HepG2 (cell line): ENCODE measurements at regions not wholly inside any gene's neighbourhood (a gene's known extent, or its start where the extent isn't known, plus 50 kb on each side); places are given as distances from the start of the nearest gene placed in this dataset.

Experiments
- ATAC-seq: fragments of 200-7000 bp; cut with Tn5 transposase; 3 replicates; pipeline ENCODE4 v1.9.1; 2020; ENCODE audit warnings: mild to moderate bottlenecking, moderate library complexity
- BruUV-seq: library from RNA; stranded (reverse); fragments of 400-500 nt; replicated peaks from 2 replicates; lab custom pipeline; 2021; lab: Mats Ljungman, UMichigan
- CTCF ChIA-PET: fragments of 300-600 bp; formaldehyde crosslinking; extraction: SDS; loops from one replicate; lab custom pipeline; 2021; ENCODE audit warnings: low total read pairs, inconsistent platforms, low intra/inter-chr PET ratio; lab: Yijun Ruan, JAX
- POLR2A ChIA-PET: fragments of 350-600 bp; sonication (Branson Sonifier 250); formaldehyde crosslinking; loops from one replicate; lab custom pipeline; 2020; ENCODE audit warnings: antibody characterized with exemption, inconsistent platforms; lab: Yijun Ruan, JAX
- DNase-seq: peaks from one replicate; pipeline ENCODE4 v3.0.0-alpha.2; 2015; ENCODE audit warnings: low spot score
- FAIRE-seq: peaks from 3 replicates; lab custom pipeline; 2011; peaks lifted over from hg19 to GRCh38; lab: Jason Lieb, UNC
- H2AFZ ChIP-seq: one replicate; pipeline ENCODE4 v1.6.1; 2011; ENCODE audit warnings: low read length, inconsistent platforms
- H3K27ac ChIP-seq: fragments of 300-600 bp; 3 replicates; pipeline ENCODE4 v1.8.0; 2011; ENCODE audit warnings: mixed run types, mild to moderate bottlenecking, mixed read lengths, low read length, inconsistent platforms; ENCODE audit not compliant: insufficient read depth; ENCODE audit errors: extremely low read length
- H3K27me3 ChIP-seq, 2 experiments: fragments of 200-600 bp in 1 of 2; 2 replicates in 1 of 2; 3 replicates in 1 of 2; pipeline versions ENCODE4 v1.6.0 to v1.8.0; 2011; ENCODE audit warnings: low read length in 2 of 2, mild to moderate bottlenecking in 2 of 2, moderate library complexity in 2 of 2, inconsistent platforms in 1 of 2; ENCODE audit not compliant: insufficient read depth in 2 of 2, control insufficient read depth in 1 of 2
- H3K36me3 ChIP-seq, 2 experiments: fragments of 200-600 bp in 1 of 2; replicated peaks in 1 of 2; 2 replicates in 1 of 2; 3 replicates in 1 of 2; pipeline versions ENCODE4 v1.5.1 to v1.8.0; 2011; ENCODE audit warnings: low read length in 2 of 2, inconsistent platforms in 1 of 2; ENCODE audit not compliant: insufficient read depth in 2 of 2, control insufficient read depth in 1 of 2
- H3K4me1 ChIP-seq: 2 replicates; pipeline ENCODE4 v1.5.1; 2012; ENCODE audit warnings: low read length, inconsistent platforms; ENCODE audit not compliant: insufficient read depth
- H3K4me2 ChIP-seq: 2 replicates; pipeline ENCODE4 v1.6.0; 2011; ENCODE audit warnings: low read depth, low read length, inconsistent platforms
- H3K4me3 ChIP-seq, 3 experiments: fragments of 200-600 bp in 1 of 3; sonication (generic), shearing (Covaris generic) in 1 of 3; replicated peaks in 1 of 3; 2 replicates each; pipeline ENCODE4 v1.5.1; 2011 to 2016; ENCODE audit warnings: low read length in 3 of 3, inconsistent platforms in 2 of 3, low read depth in 2 of 3, mild to moderate bottlenecking in 2 of 3, control low read depth in 1 of 3, mixed read lengths in 1 of 3; ENCODE audit not compliant: insufficient read depth in 1 of 3
- H3K79me2 ChIP-seq: one replicate; pipeline ENCODE4 v1.6.1; 2011; ENCODE audit warnings: low read length, inconsistent platforms; ENCODE audit not compliant: insufficient read depth
- H3K9ac ChIP-seq: 2 replicates; pipeline ENCODE4 v1.6.0; 2011; ENCODE audit warnings: mild to moderate bottlenecking, low read depth, low read length, inconsistent platforms; ENCODE audit not compliant: insufficient read depth
- H3K9me3 ChIP-seq: 2 replicates; pipeline ENCODE4 v1.5.1; 2012; ENCODE audit warnings: mild to moderate bottlenecking, low read length
- H4K20me1 ChIP-seq: 2 replicates; pipeline ENCODE4 v1.6.0; 2011; ENCODE audit warnings: inconsistent platforms, mild to moderate bottlenecking, low read length, moderate library complexity; ENCODE audit not compliant: insufficient read depth
- ELF4 ChIP-seq: sonication (generic); formaldehyde crosslinking; IDR thresholded peaks from 2 replicates; pipeline ENCODE4 v1.5.0; 2020; ENCODE audit warnings: missing genetic modification reagents, mild to moderate bottlenecking, moderate library complexity, borderline replicate concordance
- MAZ ChIP-seq, 2 experiments: sonication (generic) in 1 of 2; formaldehyde crosslinking in 1 of 2; IDR thresholded peaks; 2 replicates each; pipeline versions ENCODE4 v1.5.0 to v1.6.1; 2012 to 2020; ENCODE audit warnings: low read depth in 2 of 2, mild to moderate bottlenecking in 2 of 2, borderline replicate concordance in 1 of 2, improper control_type of control experiment in 1 of 2, low read length in 1 of 2, missing genetic modification reagents in 1 of 2, moderate library complexity in 1 of 2
- MXI1 ChIP-seq: IDR thresholded peaks from 3 replicates; pipeline ENCODE4 v1.6.1; 2012; ENCODE audit warnings: low read depth, low read length, inconsistent platforms, borderline replicate concordance
- NFE2L2 ChIP-seq: fragments of 150-350 bp; IDR thresholded peaks from 2 replicates; pipeline ENCODE4 v1.6.1; 2014; ENCODE audit warnings: low read length
- PHB2 ChIP-seq: fragments of 450-650 bp; IDR thresholded peaks from 2 replicates; pipeline ENCODE4 v1.6.1; 2018; ENCODE audit not compliant: partially characterized antibody
- RCOR2 ChIP-seq: IDR thresholded peaks from 2 replicates; pipeline ENCODE4 v1.6.1; 2016; ENCODE audit warnings: missing biosample characterization, missing genetic modification reagents
- SIX1 ChIP-seq: sonication (generic); formaldehyde crosslinking; IDR thresholded peaks from 2 replicates; pipeline ENCODE4 v1.4.0; 2020; ENCODE audit warnings: missing genetic modification reagents, borderline replicate concordance
- YY1 ChIP-seq: IDR thresholded peaks from 2 replicates; pipeline ENCODE4 v1.6.1; 2011; ENCODE audit warnings: low read length, low read depth, moderate library complexity, mild to moderate bottlenecking; ENCODE audit not compliant: insufficient read depth, insufficient replicate concordance
- ZNF234 ChIP-seq: sonication (generic); formaldehyde crosslinking; conservative IDR thresholded peaks from 2 replicates; pipeline ENCODE4 v1.5.1; 2020; ENCODE audit warnings: mild to moderate bottlenecking, missing genetic modification reagents
- ZNF543 ChIP-seq: sonication (generic); formaldehyde crosslinking; IDR thresholded peaks from 2 replicates; pipeline ENCODE4 v1.4.0; 2020; ENCODE audit warnings: mild to moderate bottlenecking, missing genetic modification reagents
- ZNF605 ChIP-seq: sonication (generic); formaldehyde crosslinking; IDR thresholded peaks from 2 replicates; pipeline ENCODE4 v1.8.0; 2022; ENCODE audit warnings: mild to moderate bottlenecking, missing genetic modification reagents
- ZNF709 ChIP-seq: sonication (generic); formaldehyde crosslinking; IDR thresholded peaks from 2 replicates; pipeline ENCODE4 v1.5.0; 2020; ENCODE audit warnings: mild to moderate bottlenecking, missing genetic modification reagents
- ZNF839 ChIP-seq: sonication (generic); formaldehyde crosslinking; IDR thresholded peaks from 2 replicates; pipeline ENCODE4 v1.4.0; 2020; ENCODE audit warnings: missing genetic modification reagents, mild to moderate bottlenecking, borderline replicate concordance
- WGBS: methylation state at CpG from one replicate; pipeline ENCODE4 v1.1.6; 2017; ENCODE audit warnings: low lambda C conversion rate; 5-methylcytosine and 5-hydroxymethylcytosine counted together
- in situ Hi-C: cut with HindIII; loops from 2 replicates; pipeline ENCODE4 v1.10.0; 2017; ENCODE audit warnings: low pct_unique_long_range_greater_than_20kb; ENCODE audit not compliant: extremely low pct_ligation_motif_present
- intact Hi-C: fragments of 100-400 bp; cut with micrococcal nuclease; formaldehyde crosslinking; loops from one replicate; pipeline ENCODE4 v1.10.0; 2022; ENCODE audit not compliant: unreplicated experiment

DNA sequence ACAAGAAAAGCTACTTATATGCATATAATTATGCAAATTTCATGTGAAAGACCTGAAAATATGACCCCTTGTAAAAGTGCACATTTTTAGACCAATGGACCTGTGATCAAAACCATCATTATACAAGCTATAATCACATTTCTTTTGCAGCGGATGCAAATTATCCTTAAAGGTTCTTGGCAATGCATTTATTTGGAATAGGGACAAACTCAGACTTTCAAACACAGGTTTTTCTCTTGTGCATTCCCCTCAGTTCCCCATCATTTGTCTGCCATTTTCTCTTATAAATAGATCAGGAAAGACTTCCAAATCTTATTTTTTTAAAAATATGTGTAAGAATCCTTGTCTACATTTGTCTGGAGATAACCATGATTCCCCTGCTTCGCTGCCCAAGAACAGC lies 954.2 kb upstream of the NRXN1 start:
- H3K4me1 ChIP-seq = no peaks in the 10 kb centered on the region

DNA sequence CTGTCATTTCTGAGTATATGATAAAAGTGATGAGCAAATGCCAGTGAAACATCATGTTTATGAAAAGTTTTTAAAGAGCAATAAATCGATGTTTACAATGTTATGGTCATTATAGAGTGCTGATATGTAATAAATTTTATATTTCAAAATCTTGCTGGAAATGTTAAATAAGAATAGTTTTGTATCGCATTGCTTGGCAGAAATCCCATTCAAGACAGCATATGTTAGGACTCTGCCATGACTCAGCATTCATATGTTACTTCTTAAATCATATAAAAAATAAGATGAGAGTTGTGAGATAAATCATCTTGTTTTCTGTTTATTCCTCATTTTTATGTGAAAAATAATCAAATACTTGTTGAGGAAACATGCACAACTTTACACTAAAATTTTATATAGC lies 949.9 kb upstream of the NRXN1 start:
- ChIA-PET POLR2A (no interaction called here), CTCF (no interaction called here)
- no peaks in the 10 kb centered on the region for H3K4me1 ChIP-seq
- 8% methylated on average over 2 of the region's 2 CpGs for WGBS
- no peak for ATAC-seq
- no peaks in the 10 kb centered on the region for H4K20me1 ChIP-seq
- in situ Hi-C loops (no loop called here), intact Hi-C loops (no loop called here)
- no TSS peak for BruUV-seq
- no peak overlapping the region for H3K9ac ChIP-seq
- no peaks in the 10 kb centered on the region for H3K36me3 ChIP-seq
- no peak for FAIRE-seq
- no peak overlapping the region for H2AFZ ChIP-seq
- no peak for DNase-seq
- peak; percentile 68; the same call in 1 of the 2 replicates for TF ChIP-seq NFE2L2
- TF ChIP-seq RCOR2 (CRISPR knock-in tag) = no peak
- H3K27ac ChIP-seq = no peak overlapping the region
- no peaks in the 10 kb centered on the region for H3K79me2 ChIP-seq
- H3K4me3 ChIP-seq = no peak overlapping the region
- no peaks in the 10 kb centered on the region for H3K27me3 ChIP-seq
- no peak overlapping the region for H3K4me2 ChIP-seq
- peaks cover 61% of the 10 kb centered on the region for H3K9me3 ChIP-seq

More for the DNA sequence above, 954.2 kb upstream of the NRXN1 start:
- no peak overlapping the region for H2AFZ ChIP-seq
- no peak overlapping the region for H3K4me2 ChIP-seq
- in situ Hi-C loops = no loop called here
- no peaks in the 10 kb centered on the region for H3K36me3 ChIP-seq
- H4K20me1 ChIP-seq = no peaks in the 10 kb centered on the region
- H3K79me2 ChIP-seq = no peaks in the 10 kb centered on the region
- ATAC-seq = no peak
- no peak for DNase-seq
- no peak for FAIRE-seq
- ChIA-PET POLR2A (no interaction called here), CTCF (no interaction called here)
- H3K27ac ChIP-seq = no peak overlapping the region
- TF ChIP-seq ZNF605 (CRISPR knock-in tag) = no peak
- TF ChIP-seq, all 625 proteins: peak for 0
- Histone ChIP-seq H3K9me3 (peaks cover 63% of the 10 kb centered on the region), H3K27me3 (no peaks in the 10 kb centered on the region), H3K4me3 (no peak overlapping the region), H3K9ac (no peak overlapping the region)
- 7% methylated on average over 2 of the region's 2 CpGs for WGBS
- no TSS peak for BruUV-seq
- intact Hi-C loops = no loop called here

- FAIRE-seq (no peak), ATAC-seq (no peak), DNase-seq (no peak)
- Histone ChIP-seq H3K79me2 (no peaks in the 10 kb centered on the region), H3K4me3 (no peak overlapping the region), H3K4me2 (no peak overlapping the region), H3K9ac (no peak overlapping the region), H3K27me3 (no peaks in the 10 kb centered on the region), H2AFZ (no peak overlapping the region), H3K36me3 (no peaks in the 10 kb centered on the region), H3K27ac (no peak overlapping the region), H3K9me3 (peaks cover 67% of the 10 kb centered on the region), H3K4me1 (no peaks in the 10 kb centered on the region), H4K20me1 (no peaks in the 10 kb centered on the region)
- intact Hi-C loops = no loop called here
- in situ Hi-C loops = no loop called here
- under 1% methylated on average over 2 of the region's 2 CpGs for WGBS
- CTCF ChIA-PET = no interaction called here
- POLR2A ChIA-PET = no interaction called here
- BruUV-seq = no TSS peak
- TF ChIP-seq YY1 (no peak), ZNF709 (CRISPR knock-in tag) (no peak), ZNF234 (no peak), MAZ (IDR thresholded peaks at IDR 0.05; ENCODE audit: borderline replicate concordance, low read depth, low read length) (no peak), MAZ (CRISPR knock-in tag; IDR thresholded peaks at IDR 0.05; ENCODE audit: low read depth) (no peak), ZNF839 (no peak), MXI1 (no peak), ZNF543 (CRISPR knock-in tag) (no peak), SIX1 (CRISPR knock-in tag) (no peak), PHB2 (no peak), ELF4 (no peak)
Measured at GRCh38 chr2:51976623-51977022, 944.7 kb upstream of the NRXN1 start.
